Breast epithelium (tissue), 3 donors: ENCODE measurements at regions not wholly inside any gene's neighbourhood (a gene's known extent, or its start where the extent isn't known, plus 50 kb on each side); places are given as distances from the start of the nearest gene placed in this dataset.

Experiments
- CTCF ChIP-seq, 3 donors: fragments of 450-650 bp; IDR thresholded peaks; one replicate each; pipeline ENCODE4 v1.5.1; 2016 to 2017; ENCODE audit warnings: antibody characterized with exemption in 3 of 3, mild to moderate bottlenecking in 3 of 3, moderate library complexity in 3 of 3
- POLR2A ChIP-seq: fragments of 450-650 bp; IDR thresholded peaks from one replicate; pipeline ENCODE4 v1.6.1; 2016; ENCODE audit warnings: antibody characterized with exemption, mild to moderate bottlenecking, moderate library complexity
- POLR2AphosphoS5 ChIP-seq, 3 donors: sonication (generic); formaldehyde crosslinking; IDR thresholded peaks; one replicate each; pipeline ENCODE4 v1.6.1; 2017; ENCODE audit warnings: antibody characterized with exemption in 3 of 3

GRCh38 chr18:30806823-30807222 is 235.7 kb downstream of the DSC3 start:
- TF ChIP-seq CTCF (IDR thresholded peaks at IDR 0.05) (no peak), POLR2A (no peak), POLR2AphosphoS5 (IDR thresholded peaks at IDR 0.05) (no peak)
